ACC112 (cell line): ENCODE measurements at regions not wholly inside any gene's neighbourhood (a gene's known extent, or its start where the extent isn't known, plus 50 kb on each side); places are given as distances from the start of the nearest gene placed in this dataset.
"Not testable (repeated sequence)": the region's sequence is repeated elsewhere in the genome, so short reads cannot be mapped to it uniquely, and the experiment has no call there.

ENCODE experiments used
- H2AFZ ChIP-seq: fragments of 200-600 bp; sonication (generic); one replicate; pipeline ENCODE4 v1.6.0; 2017; ENCODE audit warnings: antibody characterized with exemption, low read length; ENCODE audit not compliant: unreplicated experiment
- H3K27ac ChIP-seq: fragments of 200-600 bp; sonication (generic); 2 replicates; pipeline ENCODE4 v1.5.1; 2014; ENCODE audit warnings: low read depth, mild to moderate bottlenecking, antibody characterized with exemption, low read length, moderate library complexity
- H3K27me3 ChIP-seq: fragments of 200-600 bp; sonication (generic); 2 replicates; pipeline ENCODE4 v1.6.1; 2014; ENCODE audit warnings: mild to moderate bottlenecking, antibody characterized with exemption, low read length, moderate library complexity, mixed read lengths; ENCODE audit not compliant: insufficient read depth
- H3K36me3 ChIP-seq: fragments of 200-600 bp; sonication (generic); 2 replicates; pipeline ENCODE4 v1.6.1; 2016; ENCODE audit warnings: mild to moderate bottlenecking, antibody characterized with exemption, low read length, moderate library complexity, mixed read lengths; ENCODE audit not compliant: insufficient read depth
- H3K4me1 ChIP-seq: fragments of 200-600 bp; sonication (generic); one replicate; pipeline ENCODE4 v1.6.1; 2016; ENCODE audit warnings: low read length, mixed read lengths; ENCODE audit not compliant: insufficient read depth, unreplicated experiment, control insufficient read depth
- H3K4me3 ChIP-seq: fragments of 200-600 bp; sonication (generic); 2 replicates; pipeline ENCODE4 v1.5.1; 2014; ENCODE audit warnings: mild to moderate bottlenecking, low read depth, low read length
- H3K79me2 ChIP-seq: fragments of 200-600 bp; sonication (generic); one replicate; pipeline ENCODE4 v1.6.0; 2016; ENCODE audit warnings: low read length; ENCODE audit not compliant: control insufficient read depth, unreplicated experiment, insufficient read depth

GRCh38 chr13:50426927-50427326 lies 411.7 kb downstream of the KCNRG start:
- no peak overlapping the region for H2AFZ ChIP-seq
- no peaks in the 10 kb centered on the region for H3K27me3 ChIP-seq
- no peak overlapping the region for H3K4me3 ChIP-seq
- H3K27ac ChIP-seq = no peak overlapping the region
- no peaks in the 10 kb centered on the region for H3K36me3 ChIP-seq
- peaks cover 7% of the 10 kb centered on the region for H3K4me1 ChIP-seq
- H3K79me2 ChIP-seq = no peaks in the 10 kb centered on the region

- not testable (repeated sequence) for H3K36me3 ChIP-seq, H3K27ac ChIP-seq, H3K27me3 ChIP-seq, H2AFZ ChIP-seq, H3K4me1 ChIP-seq, H3K4me3 ChIP-seq, H3K79me2 ChIP-seq
Measured at GRCh38 chr13:50427511-50427910, 412.3 kb downstream of the KCNRG start.

GRCh38 chr13:50428183-50428877 lies 413.1 kb downstream of the KCNRG start:
- no peak overlapping the region for H3K4me3 ChIP-seq
- no peak overlapping the region for H3K27ac ChIP-seq

GRCh38 chr13:50435011-50435410 lies 408.5 kb downstream of the DLEU7 start:
- H3K27ac ChIP-seq = no peak overlapping the region
- peaks cover under 1% of the 10 kb centered on the region for H3K4me1 ChIP-seq
- H3K79me2 ChIP-seq = no peaks in the 10 kb centered on the region
- no peaks in the 10 kb centered on the region for H3K27me3 ChIP-seq
- H2AFZ ChIP-seq = no peak overlapping the region
- no peaks in the 10 kb centered on the region for H3K36me3 ChIP-seq
- H3K4me3 ChIP-seq = no peak overlapping the region

More at GRCh38 chr13:50428183-50428877, 413.1 kb downstream of the KCNRG start:
- Histone ChIP-seq H3K27me3 (no peaks in the 10 kb centered on the region), H2AFZ (no peak overlapping the region), H3K79me2 (no peaks in the 10 kb centered on the region), H3K4me1 (no peaks in the 10 kb centered on the region), H3K36me3 (no peaks in the 10 kb centered on the region)

GRCh38 chr13:50437252-50437651 lies 406.2 kb downstream of the DLEU7 start:
- Histone ChIP-seq H3K4me1 (peaks cover 5% of the 10 kb centered on the region), H3K27me3 (no peaks in the 10 kb centered on the region), H3K27ac (no peak overlapping the region), H3K36me3 (no peaks in the 10 kb centered on the region), H3K79me2 (no peaks in the 10 kb centered on the region), H3K4me3 (no peak overlapping the region), H2AFZ (no peak overlapping the region)

GRCh38 chr13:50438351-50438750 lies 405.1 kb downstream of the DLEU7 start:
- H3K27me3 ChIP-seq = no peaks in the 10 kb centered on the region
- H3K79me2 ChIP-seq = no peaks in the 10 kb centered on the region
- no peak overlapping the region for H3K4me3 ChIP-seq

GRCh38 chr13:50441130-50441529 lies 402.4 kb downstream of the DLEU7 start:
- H3K27ac ChIP-seq = no peak overlapping the region
- H3K4me1 ChIP-seq = peaks cover 5% of the 10 kb centered on the region
- no peaks in the 10 kb centered on the region for H3K79me2 ChIP-seq
- no peaks in the 10 kb centered on the region for H3K27me3 ChIP-seq
- H3K36me3 ChIP-seq = no peaks in the 10 kb centered on the region
- no peak overlapping the region for H2AFZ ChIP-seq
- H3K4me3 ChIP-seq = no peak overlapping the region

More at GRCh38 chr13:50438351-50438750, 405.1 kb downstream of the DLEU7 start:
- H3K36me3 ChIP-seq = no peaks in the 10 kb centered on the region
- H3K4me1 ChIP-seq = peaks cover 5% of the 10 kb centered on the region
- H2AFZ ChIP-seq = no peak overlapping the region
- no peak overlapping the region for H3K27ac ChIP-seq

GRCh38 chr13:50444726-50445125 lies 398.8 kb downstream of the DLEU7 start:
- Histone ChIP-seq H3K4me1 (peaks cover 5% of the 10 kb centered on the region), H2AFZ (no peak overlapping the region), H3K4me3 (no peak overlapping the region), H3K27ac (no peak overlapping the region), H3K36me3 (no peaks in the 10 kb centered on the region), H3K79me2 (no peaks in the 10 kb centered on the region), H3K27me3 (no peaks in the 10 kb centered on the region)

GRCh38 chr13:50446611-50447010 lies 396.9 kb downstream of the DLEU7 start:
- H3K27me3 ChIP-seq = no peaks in the 10 kb centered on the region
- no peak overlapping the region for H3K4me3 ChIP-seq
- H3K27ac ChIP-seq = no peak overlapping the region
- H2AFZ ChIP-seq = no peak overlapping the region
- no peaks in the 10 kb centered on the region for H3K79me2 ChIP-seq
- H3K4me1 ChIP-seq = no peaks in the 10 kb centered on the region
- H3K36me3 ChIP-seq = no peaks in the 10 kb centered on the region

GRCh38 chr13:50448535-50448998 lies 394.9 kb downstream of the DLEU7 start:
- Histone ChIP-seq H3K4me3 (no peak overlapping the region), H3K36me3 (no peaks in the 10 kb centered on the region), H2AFZ (no peak overlapping the region), H3K4me1 (no peaks in the 10 kb centered on the region), H3K27ac (no peak overlapping the region), H3K79me2 (no peaks in the 10 kb centered on the region), H3K27me3 (no peaks in the 10 kb centered on the region)

GRCh38 chr13:50449465-50449864 lies 394.0 kb downstream of the DLEU7 start:
- Histone ChIP-seq H3K4me1 (no peaks in the 10 kb centered on the region), H3K36me3 (no peaks in the 10 kb centered on the region), H3K27ac (no peak overlapping the region)

More at GRCh38 chr13:50449465-50449864, 394.0 kb downstream of the DLEU7 start:
- no peak overlapping the region for H3K4me3 ChIP-seq
- no peaks in the 10 kb centered on the region for H3K27me3 ChIP-seq
- no peaks in the 10 kb centered on the region for H3K79me2 ChIP-seq
- H2AFZ ChIP-seq = no peak overlapping the region
